ENCODE measurements at regions not wholly inside any gene's neighbourhood (a gene's known extent, or its start where the extent isn't known, plus 50 kb on each side); places are given as distances from the start of the nearest gene placed in this dataset.
"Not testable (repeated sequence)": the region's sequence is repeated elsewhere in the genome, so short reads cannot be mapped to it uniquely, and the experiment has no call there.

- no peak overlapping the region for H3K4me3 ChIP-seq (IDR thresholded peaks at IDR 0.05; ENCODE audit: insufficient read depth, low read depth, low read length)
- no peak overlapping the region for H2AFZ ChIP-seq (ENCODE audit: low read depth)
- H4K20me1 ChIP-seq (ENCODE audit: insufficient read depth): no peaks in the 10 kb centered on the region
- H3K27ac ChIP-seq: no peak overlapping the region
- no peaks in the 10 kb centered on the region for H3K4me1 ChIP-seq (ENCODE audit: low read depth, poor library complexity, severe bottlenecking)
- H3K79me2 ChIP-seq (ENCODE audit: insufficient read depth, low read depth): no peaks in the 10 kb centered on the region
- H3K36me3 ChIP-seq (ENCODE audit: insufficient read depth): no peaks in the 10 kb centered on the region
- no peak overlapping the region for H3K9ac ChIP-seq
- H3K4me2 ChIP-seq: no peak overlapping the region
- no peak for TF ChIP-seq CTCF (conservative IDR thresholded peaks at IDR 0.05; ENCODE audit: low read depth, low read length)
- no peaks in the 10 kb centered on the region for H3K27me3 ChIP-seq (ENCODE audit: insufficient read depth, low read depth)
Measured at GRCh38 chr2:109690457-109690821, 76.3 kb downstream of the SOWAHC start.

GRCh38 chr2:109690822-109691541, 76.8 kb downstream of the SOWAHC start:
- Histone ChIP-seq H2AFZ (ENCODE audit: low read depth) (no peak overlapping the region), H3K36me3 (ENCODE audit: insufficient read depth) (no peaks in the 10 kb centered on the region), H3K4me2 (no peak overlapping the region), H4K20me1 (ENCODE audit: insufficient read depth) (no peaks in the 10 kb centered on the region), H3K27ac (no peak overlapping the region), H3K9ac (no peak overlapping the region), H3K27me3 (ENCODE audit: insufficient read depth, low read depth) (no peaks in the 10 kb centered on the region), H3K4me3 (IDR thresholded peaks at IDR 0.05; ENCODE audit: insufficient read depth, low read depth, low read length) (no peak overlapping the region), H3K4me1 (ENCODE audit: low read depth, poor library complexity, severe bottlenecking) (no peaks in the 10 kb centered on the region), H3K79me2 (ENCODE audit: insufficient read depth, low read depth) (no peaks in the 10 kb centered on the region)
- no peak for TF ChIP-seq CTCF (conservative IDR thresholded peaks at IDR 0.05; ENCODE audit: low read depth, low read length)

- Histone ChIP-seq H2AFZ (ENCODE audit: low read depth) (no peak overlapping the region), H3K79me2 (ENCODE audit: insufficient read depth, low read depth) (no peaks in the 10 kb centered on the region), H3K4me1 (ENCODE audit: low read depth, poor library complexity, severe bottlenecking) (no peaks in the 10 kb centered on the region), H3K4me2 (no peak overlapping the region), H3K27me3 (ENCODE audit: insufficient read depth, low read depth) (no peaks in the 10 kb centered on the region), H3K36me3 (ENCODE audit: insufficient read depth) (no peaks in the 10 kb centered on the region), H4K20me1 (ENCODE audit: insufficient read depth) (no peaks in the 10 kb centered on the region), H3K27ac (no peak overlapping the region), H3K9ac (no peak overlapping the region), H3K4me3 (IDR thresholded peaks at IDR 0.05; ENCODE audit: insufficient read depth, low read depth, low read length) (no peak overlapping the region)
- TF ChIP-seq CTCF (conservative IDR thresholded peaks at IDR 0.05; ENCODE audit: low read depth, low read length): no peak
Measured at GRCh38 chr2:109692013-109692743, 78.0 kb downstream of the SOWAHC start.

GRCh38 chr2:109692831-109693230, 78.7 kb downstream of the SOWAHC start:
- H3K79me2 ChIP-seq (ENCODE audit: insufficient read depth, low read depth); H4K20me1 ChIP-seq (ENCODE audit: insufficient read depth); H3K4me1 ChIP-seq (ENCODE audit: low read depth, poor library complexity, severe bottlenecking); H3K27ac ChIP-seq; H3K9ac ChIP-seq; H3K4me3 ChIP-seq (IDR thresholded peaks at IDR 0.05; ENCODE audit: insufficient read depth, low read depth, low read length); H3K36me3 ChIP-seq (ENCODE audit: insufficient read depth); H3K4me2 ChIP-seq; H3K27me3 ChIP-seq (ENCODE audit: insufficient read depth, low read depth); H2AFZ ChIP-seq (ENCODE audit: low read depth): not testable (repeated sequence)

GRCh38 chr2:109693292-109693691, 79.1 kb downstream of the SOWAHC start:
- H2AFZ ChIP-seq (ENCODE audit: low read depth); H3K27ac ChIP-seq; H3K9ac ChIP-seq; H3K4me1 ChIP-seq (ENCODE audit: low read depth, poor library complexity, severe bottlenecking); H3K36me3 ChIP-seq (ENCODE audit: insufficient read depth); H3K27me3 ChIP-seq (ENCODE audit: insufficient read depth, low read depth); H3K4me2 ChIP-seq; H4K20me1 ChIP-seq (ENCODE audit: insufficient read depth); H3K4me3 ChIP-seq (IDR thresholded peaks at IDR 0.05; ENCODE audit: insufficient read depth, low read depth, low read length); H3K79me2 ChIP-seq (ENCODE audit: insufficient read depth, low read depth): not testable (repeated sequence)

Data from KMS-11 (cell line).